Breast epithelium (tissue), 3 donors: ENCODE measurements at regions not wholly inside any gene's neighbourhood (a gene's known extent, or its start where the extent isn't known, plus 50 kb on each side); places are given as distances from the start of the nearest gene placed in this dataset.

Experiments
- POLR2AphosphoS5 ChIP-seq, 3 donors: sonication (generic); formaldehyde crosslinking; IDR thresholded peaks; one replicate each; pipeline ENCODE4 v1.6.1; 2017; ENCODE audit warnings: antibody characterized with exemption in 3 of 3
- TF ChIP-seq, protein P1 (sequence below), 3 donors: fragments of 450-650 bp; IDR thresholded peaks; one replicate each; pipeline ENCODE4 v1.5.1; 2016 to 2017; ENCODE audit warnings: antibody characterized with exemption in 3 of 3, mild to moderate bottlenecking in 3 of 3, moderate library complexity in 3 of 3

DNA sequence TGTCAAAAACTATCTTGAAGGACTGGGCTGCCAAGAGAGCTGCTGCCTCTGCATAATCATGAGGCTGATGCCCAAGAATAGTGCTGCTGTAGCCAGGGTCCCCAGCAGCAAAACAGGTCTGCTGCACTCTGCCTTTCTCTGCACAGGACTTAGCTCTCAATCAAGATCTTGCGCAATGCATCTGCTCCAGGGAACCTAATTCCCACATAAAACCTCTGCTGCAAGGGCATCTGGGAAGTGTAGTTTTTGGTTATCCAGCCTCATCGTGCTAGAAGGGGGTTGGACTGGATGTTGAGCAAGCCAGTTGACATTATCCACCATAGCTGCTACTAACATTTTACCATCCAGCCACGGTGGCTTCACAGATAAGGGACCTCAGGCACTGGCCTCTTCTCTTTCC lies 192.7 kb downstream of the C11orf91 start:
- TF ChIP-seq, protein P1, sequence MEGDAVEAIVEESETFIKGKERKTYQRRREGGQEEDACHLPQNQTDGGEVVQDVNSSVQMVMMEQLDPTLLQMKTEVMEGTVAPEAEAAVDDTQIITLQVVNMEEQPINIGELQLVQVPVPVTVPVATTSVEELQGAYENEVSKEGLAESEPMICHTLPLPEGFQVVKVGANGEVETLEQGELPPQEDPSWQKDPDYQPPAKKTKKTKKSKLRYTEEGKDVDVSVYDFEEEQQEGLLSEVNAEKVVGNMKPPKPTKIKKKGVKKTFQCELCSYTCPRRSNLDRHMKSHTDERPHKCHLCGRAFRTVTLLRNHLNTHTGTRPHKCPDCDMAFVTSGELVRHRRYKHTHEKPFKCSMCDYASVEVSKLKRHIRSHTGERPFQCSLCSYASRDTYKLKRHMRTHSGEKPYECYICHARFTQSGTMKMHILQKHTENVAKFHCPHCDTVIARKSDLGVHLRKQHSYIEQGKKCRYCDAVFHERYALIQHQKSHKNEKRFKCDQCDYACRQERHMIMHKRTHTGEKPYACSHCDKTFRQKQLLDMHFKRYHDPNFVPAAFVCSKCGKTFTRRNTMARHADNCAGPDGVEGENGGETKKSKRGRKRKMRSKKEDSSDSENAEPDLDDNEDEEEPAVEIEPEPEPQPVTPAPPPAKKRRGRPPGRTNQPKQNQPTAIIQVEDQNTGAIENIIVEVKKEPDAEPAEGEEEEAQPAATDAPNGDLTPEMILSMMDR (IDR thresholded peaks at IDR 0.05), result no peak
- TF ChIP-seq POLR2AphosphoS5 (IDR thresholded peaks at IDR 0.05), result no peak
